ENCODE measurements at regions not wholly inside any gene's neighbourhood (a gene's known extent, or its start where the extent isn't known, plus 50 kb on each side); places are given as distances from the start of the nearest gene placed in this dataset.

GRCh38 chr1:218209351-218209861, 75.7 kb upstream of the RRP15 start:
- ATAC-seq = no peak
- intact Hi-C loops (cut with DNase I) = no loop called here
- no peak for DNase-seq (ENCODE audit: low spot score)

DNA sequence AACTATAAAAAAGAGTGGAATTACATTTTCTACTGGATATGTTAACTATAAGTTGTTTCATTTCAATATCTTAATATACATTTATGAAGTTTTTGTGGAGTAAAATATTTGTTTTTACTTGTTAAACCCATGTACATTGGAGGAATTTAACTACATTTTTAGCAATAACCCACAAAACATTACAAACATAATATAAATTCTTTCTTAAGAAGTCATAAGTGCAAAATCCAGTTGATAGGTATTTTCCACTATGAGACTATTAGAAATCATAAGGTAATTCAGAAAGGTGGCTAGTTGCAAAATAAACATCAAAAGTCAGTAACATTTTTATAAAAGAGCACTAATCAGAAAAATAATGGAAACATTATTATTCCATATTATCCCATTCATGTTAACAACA, 73.9 kb upstream of the RRP15 start:
- intact Hi-C loops (cut with DNase I) = no loop called here
- no peak for ATAC-seq

GRCh38 chr1:218217040-218217439, 68.1 kb upstream of the RRP15 start:
- no peak for ATAC-seq
- DNase-seq (ENCODE audit: low spot score) = no peak
- intact Hi-C loops (cut with DNase I) = no loop called here

More for the DNA sequence above, 73.9 kb upstream of the RRP15 start:
- DNase-seq (ENCODE audit: low spot score) = no peak

DNA sequence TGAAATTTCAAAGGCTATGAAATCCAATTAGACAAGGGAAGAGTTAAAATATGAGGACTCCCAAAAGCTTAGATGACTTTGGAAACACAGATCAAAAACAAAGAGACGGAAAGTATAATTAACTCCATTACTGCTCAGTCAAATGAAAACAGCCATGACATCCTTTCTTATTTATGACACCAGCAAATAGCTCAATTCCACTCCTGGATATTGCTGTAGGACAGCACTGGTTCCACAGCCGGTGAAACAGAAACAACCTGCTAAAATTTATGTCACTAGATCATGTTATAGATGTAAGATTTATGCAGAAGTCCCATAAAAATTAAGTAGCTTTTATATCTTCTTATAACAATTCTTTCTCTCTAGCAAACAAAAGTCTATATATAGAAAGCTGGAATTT, 65.6 kb upstream of the RRP15 start:
- DNase-seq (ENCODE audit: low spot score) (no peak), ATAC-seq (no peak)
- intact Hi-C loops (cut with DNase I) = no loop called here

GRCh38 chr1:218224101-218224500, 61.0 kb upstream of the RRP15 start:
- intact Hi-C loops (cut with DNase I) = no loop called here
- no peak for ATAC-seq

DNA sequence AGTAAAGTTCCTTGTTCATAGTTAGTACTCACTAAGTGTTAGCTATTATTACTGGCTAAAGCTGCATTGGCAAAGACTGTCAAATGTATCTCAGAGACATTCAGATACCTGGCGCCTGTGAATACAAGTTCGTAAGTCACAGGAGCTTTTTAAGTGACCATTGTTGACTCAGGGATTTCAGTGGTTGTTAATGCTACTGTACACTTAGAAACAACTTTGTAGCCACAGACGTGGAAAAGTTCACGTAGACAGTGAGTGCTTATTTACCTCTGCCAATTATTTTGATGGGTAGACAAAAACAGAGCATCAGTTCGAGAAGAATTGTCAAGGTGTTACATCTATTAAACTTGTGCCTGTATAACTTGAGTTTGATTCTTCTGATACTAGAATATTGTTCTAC, 59.1 kb upstream of the RRP15 start:
- ATAC-seq = no peak
- intact Hi-C loops (cut with DNase I) = no loop called here
- no peak for DNase-seq (ENCODE audit: low spot score)

More at GRCh38 chr1:218224101-218224500, 61.0 kb upstream of the RRP15 start:
- DNase-seq (ENCODE audit: low spot score) = no peak
